Nucleus accumbens (tissue), 56 donors: ENCODE measurements at regions not wholly inside any gene's neighbourhood (a gene's known extent, or its start where the extent isn't known, plus 50 kb on each side); places are given as distances from the start of the nearest gene placed in this dataset.
"Not testable (repeated sequence)": the region's sequence is repeated elsewhere in the genome, so short reads cannot be mapped to it uniquely, and the experiment has no call there.

Experiments
- DNase-seq, 56 donors: peaks; one replicate each; lab custom pipeline; 2025; lab: John Stamatoyannopoulos, UW

DNA sequence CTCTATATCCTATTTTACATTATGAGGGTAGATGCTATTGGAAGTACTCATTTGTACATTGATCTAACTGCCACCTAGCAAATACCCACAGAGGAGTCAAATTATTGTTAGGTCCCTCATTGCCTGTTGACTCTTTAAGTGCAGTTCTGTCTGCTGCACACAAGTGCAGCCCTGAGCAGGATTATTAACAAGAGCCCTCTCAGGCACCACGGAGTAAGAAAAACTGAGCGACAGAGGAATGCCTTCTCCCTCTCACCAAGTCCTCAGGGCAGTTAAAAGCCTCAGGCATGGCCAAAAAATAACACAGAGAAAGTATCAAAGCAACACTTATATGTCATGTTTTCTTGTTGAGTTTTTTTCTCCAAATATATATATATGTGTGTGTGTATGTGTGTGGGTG, 340.0 kb upstream of the NRG3 start:
- no peak for DNase-seq

- no peak for DNase-seq
These were observed 333.5 kb upstream of the NRG3 start for GRCh38 chr10:81541517-81541916.

- no peak for DNase-seq
These were observed 328.8 kb upstream of the NRG3 start for GRCh38 chr10:81546243-81546642.

DNA sequence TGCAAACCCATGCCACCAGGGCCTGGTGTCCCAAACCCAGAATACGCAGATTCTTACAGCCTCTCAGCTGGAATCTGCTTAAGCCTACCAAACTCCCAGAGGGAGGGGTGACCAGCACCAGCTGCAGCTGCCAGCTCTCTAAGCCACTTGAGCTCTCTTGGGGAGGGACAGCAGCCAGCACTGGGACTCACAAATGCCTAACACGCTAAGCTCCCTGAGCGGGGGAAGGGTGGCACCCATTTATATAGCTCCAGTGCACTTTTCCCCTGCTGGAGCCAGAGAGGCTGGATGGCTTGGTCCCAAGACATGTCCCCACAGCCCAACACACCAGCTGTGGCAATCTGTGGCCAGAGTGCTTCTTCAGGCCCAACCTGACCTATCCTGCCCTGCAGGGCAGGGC, 326.8 kb upstream of the NRG3 start:
- peak in 1 of 56 donors; percentile 4 for DNase-seq

GRCh38 chr10:81564143-81564542, 310.9 kb upstream of the NRG3 start:
- no peak for DNase-seq

- no peak for DNase-seq
These were observed 305.5 kb upstream of the NRG3 start for GRCh38 chr10:81569488-81569887.

GRCh38 chr10:81570349-81570748, 304.6 kb upstream of the NRG3 start:
- no peak for DNase-seq

DNA sequence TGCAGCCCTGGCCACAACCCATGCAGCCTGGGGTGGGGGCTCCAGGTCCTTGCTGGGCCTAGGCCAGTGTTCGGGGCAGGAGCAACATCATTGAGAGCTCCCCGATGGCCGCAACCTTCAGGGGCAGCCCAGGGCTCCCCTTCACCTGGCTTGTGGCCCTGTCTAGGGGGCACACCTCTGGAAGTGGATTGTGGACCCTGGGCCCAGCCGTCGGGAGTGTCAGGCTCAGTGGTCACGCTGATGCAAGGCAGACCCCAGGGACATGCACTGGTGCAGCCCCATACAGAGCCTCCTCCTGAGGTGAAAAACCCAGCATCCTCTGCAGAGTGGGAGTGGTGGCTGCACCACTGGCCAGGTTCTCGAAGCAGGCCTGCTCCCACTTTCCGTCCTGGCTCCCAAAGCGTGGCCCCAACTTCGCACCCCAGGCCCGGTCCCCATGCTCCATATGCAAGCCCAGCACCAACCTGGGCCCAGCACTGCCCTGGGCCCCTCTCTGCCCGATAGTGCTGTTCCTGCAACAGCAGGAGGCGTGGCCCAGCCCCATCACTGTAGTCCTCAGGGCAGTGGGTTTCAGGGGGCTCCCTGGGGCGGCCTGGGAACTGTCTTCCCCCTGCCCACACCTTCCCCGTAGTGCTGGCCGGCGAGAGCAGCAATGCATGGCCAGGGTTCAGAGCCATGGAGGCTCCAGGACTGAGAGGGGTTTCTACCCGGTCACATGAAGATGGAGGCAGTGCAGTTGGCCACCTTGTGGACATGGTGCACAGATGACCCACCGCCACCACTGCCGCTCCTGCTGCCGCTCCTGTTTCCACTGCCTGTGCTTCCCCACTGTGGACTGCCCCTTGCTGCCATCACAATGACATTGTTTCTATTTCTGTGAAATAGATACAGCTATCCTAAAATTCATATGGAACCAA, 303.9 kb upstream of the NRG3 start:
- DNase-seq = no peak

DNA sequence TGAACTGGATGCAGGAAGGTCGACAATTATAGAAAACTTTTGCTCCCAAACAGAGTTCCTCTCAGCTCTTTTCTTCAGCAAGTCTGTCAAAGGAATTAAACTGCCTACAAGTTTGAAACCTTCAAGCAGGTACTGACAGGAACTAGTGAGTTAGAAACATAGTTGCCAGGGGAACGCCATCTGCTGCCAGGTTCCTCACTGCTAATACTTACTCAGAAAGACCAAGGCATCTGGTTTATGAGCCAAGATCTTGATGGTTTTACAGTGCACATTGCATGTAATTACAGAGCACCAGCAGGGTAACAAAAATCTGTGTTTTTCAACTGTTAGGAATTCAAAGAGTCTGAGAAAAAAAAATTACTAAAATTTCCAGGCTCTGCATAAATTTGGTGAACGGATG, 300.0 kb upstream of the NRG3 start:
- peak in 8 of 56 donors; percentile 5 to 35 (median 14) for DNase-seq

DNA sequence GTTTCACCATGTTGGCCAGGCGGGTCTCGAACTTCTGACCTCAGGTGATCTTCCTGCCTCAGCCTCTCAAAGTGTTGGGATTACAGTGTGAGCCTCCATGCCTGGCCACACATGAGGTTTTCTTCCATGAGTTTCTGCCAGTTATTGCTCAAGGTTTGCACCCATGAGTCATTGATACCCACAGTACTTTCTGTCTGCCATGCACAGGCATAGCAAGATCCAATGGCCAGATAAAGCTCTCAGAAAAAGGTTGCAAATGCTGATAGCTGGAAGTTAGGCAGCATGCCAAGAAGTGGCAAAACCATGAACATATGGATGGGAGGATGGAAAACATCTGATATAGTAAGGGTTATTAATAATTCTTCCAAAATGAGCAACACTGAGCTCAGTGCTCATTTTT, 298.7 kb upstream of the NRG3 start:
- no peak for DNase-seq

DNA sequence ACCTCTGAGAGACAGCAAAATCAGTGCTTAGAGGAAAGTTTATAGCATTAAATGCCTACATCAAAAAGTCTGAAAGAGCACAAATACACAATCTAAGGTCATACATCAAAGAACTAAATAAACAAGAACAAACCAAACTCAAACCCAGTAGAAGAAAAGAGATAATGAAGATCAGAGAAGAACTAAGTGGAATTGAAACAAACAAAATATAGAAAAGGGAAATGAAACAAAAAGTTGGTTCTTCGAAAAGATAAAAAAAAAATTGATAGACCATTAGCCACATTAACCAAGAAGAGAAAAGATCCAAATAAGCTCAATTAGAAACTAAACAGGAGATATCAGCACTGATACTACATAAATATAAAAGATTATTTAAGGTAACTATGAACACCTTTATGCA, 280.0 kb upstream of the NRG3 start:
- no peak for DNase-seq

- DNase-seq = no peak
These were observed 274.8 kb upstream of the NRG3 start for GRCh38 chr10:81600185-81600584.

GRCh38 chr10:81603106-81603620, 271.8 kb upstream of the NRG3 start:
- DNase-seq = no peak

DNA sequence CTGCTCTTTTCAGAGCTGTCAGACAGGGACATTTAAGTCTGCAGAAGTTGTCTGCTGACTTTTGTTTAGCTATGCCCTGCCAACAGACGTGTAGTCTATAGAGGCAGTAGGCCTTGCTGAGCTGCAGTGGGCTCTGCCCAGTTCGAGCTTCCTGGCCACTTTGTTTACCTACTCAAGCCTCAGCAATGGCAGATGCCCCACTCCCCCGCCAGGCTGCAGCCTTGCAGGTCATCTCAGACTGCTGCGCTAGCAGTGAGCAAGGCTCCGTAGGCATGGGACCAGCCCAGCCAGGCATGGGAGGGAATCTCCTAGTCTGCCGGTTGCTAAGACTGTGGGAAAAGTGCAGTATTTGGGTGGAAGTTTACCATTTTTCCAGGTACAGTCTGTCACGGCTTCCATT, 230.5 kb upstream of the NRG3 start:
- DNase-seq = not testable (repeated sequence)

DNA sequence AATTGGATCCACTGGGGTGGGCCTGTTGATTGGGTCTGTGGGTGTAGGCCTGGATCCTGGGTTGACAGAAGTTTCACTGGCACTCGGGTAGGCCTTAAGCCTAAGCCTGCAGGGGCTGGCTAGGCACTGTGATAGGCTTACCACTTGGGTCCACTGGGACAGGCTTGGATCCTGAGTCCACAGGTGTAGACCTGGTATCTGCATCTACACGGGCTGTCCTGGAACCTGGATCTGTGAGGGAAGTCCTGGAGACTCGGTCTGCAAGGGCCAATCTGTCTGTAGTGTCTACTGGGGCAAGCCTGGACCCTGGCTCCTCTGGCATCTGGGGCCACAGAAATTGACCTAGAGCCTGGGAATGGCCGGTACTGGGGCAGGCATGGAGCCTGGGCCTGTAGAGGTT, 219.0 kb upstream of the NRG3 start:
- no peak for DNase-seq

- DNase-seq = no peak
These were observed 212.2 kb upstream of the NRG3 start for GRCh38 chr10:81662837-81663236.

DNA sequence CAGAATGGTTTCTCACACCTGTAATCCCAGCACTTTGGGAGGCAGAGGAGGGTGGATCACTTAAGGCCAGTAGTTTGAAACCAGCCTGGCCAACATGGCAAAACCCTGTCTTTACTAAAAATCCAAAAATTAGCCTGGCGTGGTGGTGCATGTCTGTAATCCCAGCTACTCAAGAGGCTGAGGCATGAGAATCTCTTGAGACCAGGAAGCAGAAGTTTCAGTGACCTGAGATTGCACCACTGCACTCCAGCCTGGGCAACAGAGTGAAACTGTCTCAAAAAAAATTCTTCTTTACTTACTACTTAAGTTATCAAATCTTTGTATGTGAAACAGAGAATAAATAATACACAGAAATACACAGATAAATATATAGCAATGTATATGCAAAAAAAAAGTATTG, 210.2 kb upstream of the NRG3 start:
- not testable (repeated sequence) for DNase-seq

DNA sequence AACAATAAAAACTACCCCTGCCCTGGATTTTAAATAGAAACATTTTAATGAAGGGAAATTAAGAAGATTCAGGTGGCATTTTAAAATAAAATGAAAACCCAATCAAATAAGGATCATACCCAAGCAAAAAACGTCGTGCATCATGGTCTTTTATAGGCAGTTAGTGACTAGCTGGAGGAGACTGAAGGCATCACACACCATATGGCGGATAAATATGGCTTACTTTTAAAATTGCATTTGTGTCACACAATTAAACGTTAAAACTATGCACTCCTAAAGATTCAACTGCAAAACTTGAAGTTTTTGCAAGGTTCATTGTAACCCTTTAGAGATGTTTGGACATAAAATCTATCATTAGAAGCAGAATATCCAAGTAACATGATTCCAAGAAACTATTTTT, 200.1 kb upstream of the NRG3 start:
- DNase-seq = no peak

GRCh38 chr10:81679291-81679690, 195.7 kb upstream of the NRG3 start:
- no peak for DNase-seq

DNA sequence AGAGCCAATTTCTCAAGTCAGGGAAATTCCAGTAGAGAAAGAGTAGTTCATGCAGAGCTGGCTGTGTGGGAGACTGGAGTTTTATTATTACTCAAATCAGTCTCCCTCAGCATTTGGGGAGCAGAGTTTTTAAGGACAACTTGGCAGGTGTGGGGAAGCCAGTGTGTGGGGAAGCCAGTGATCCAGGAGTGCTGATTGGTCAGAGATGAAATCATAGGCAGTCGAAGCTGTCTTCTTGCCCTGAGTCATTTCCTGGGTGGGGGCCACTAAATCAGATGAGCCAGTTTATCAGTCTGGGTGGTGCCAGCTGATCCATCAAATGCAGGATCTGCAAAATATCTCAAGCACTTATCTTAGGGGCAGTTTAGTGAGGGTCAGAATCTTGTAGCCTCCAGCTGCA, 194.6 kb upstream of the NRG3 start:
- DNase-seq = no peak

DNA sequence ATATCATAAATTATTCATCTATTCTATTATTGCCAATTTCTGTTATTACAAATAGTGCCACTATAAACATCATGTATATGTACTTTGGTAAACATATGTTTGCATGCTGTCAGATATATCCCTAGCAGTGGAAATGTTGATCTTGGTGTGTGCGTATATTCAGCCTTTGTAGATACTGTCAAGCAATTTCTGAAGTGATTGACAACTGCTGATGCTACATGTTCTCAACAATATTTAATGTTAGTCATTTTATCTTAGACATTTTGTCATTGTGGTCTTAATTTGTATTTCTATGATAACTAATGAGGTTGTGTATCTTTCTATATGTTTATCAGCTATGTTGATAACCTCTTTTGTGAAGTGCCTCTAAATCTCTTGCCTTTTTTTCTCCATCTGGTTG, 186.5 kb upstream of the NRG3 start:
- DNase-seq = no peak

GRCh38 chr10:81696609-81697388, 178.2 kb upstream of the NRG3 start:
- DNase-seq = no peak
